Thyroid gland (tissue), 4 donors: ENCODE measurements at regions not wholly inside any gene's neighbourhood (a gene's known extent, or its start where the extent isn't known, plus 50 kb on each side); places are given as distances from the start of the nearest gene placed in this dataset.

Experiments
- CTCF ChIP-seq, 6 experiments: fragments of 200-600 bp in 3 of 6; fragments of 450-650 bp in 3 of 6; sonication (generic) in 3 of 6; IDR thresholded peaks; one replicate each; pipeline ENCODE4 v1.5.1; 2016 to 2019; ENCODE audit warnings: antibody characterized with exemption in 6 of 6, mild to moderate bottlenecking in 2 of 6, inconsistent platforms in 1 of 6, moderate library complexity in 1 of 6
- POLR2A ChIP-seq, 2 donors: fragments of 450-650 bp; IDR thresholded peaks; one replicate each; pipeline ENCODE4 v1.6.1; 2017; ENCODE audit warnings: antibody characterized with exemption in 2 of 2, mild to moderate bottlenecking in 2 of 2, moderate library complexity in 1 of 2

- TF ChIP-seq CTCF (IDR thresholded peaks at IDR 0.05) (no peak), POLR2A (IDR thresholded peaks at IDR 0.05) (no peak)
Measured at GRCh38 chr9:89956907-89957306, 352.1 kb downstream of the GADD45G start.
